HepG2 (cell line): ENCODE measurements at regions not wholly inside any gene's neighbourhood (a gene's known extent, or its start where the extent isn't known, plus 50 kb on each side); places are given as distances from the start of the nearest gene placed in this dataset.

Experiments
- ATAC-seq: fragments of 200-7000 bp; cut with Tn5 transposase; 3 replicates; pipeline ENCODE4 v1.9.1; 2020; ENCODE audit warnings: mild to moderate bottlenecking, moderate library complexity
- BruUV-seq: library from RNA; stranded (reverse); fragments of 400-500 nt; replicated peaks from 2 replicates; lab custom pipeline; 2021; lab: Mats Ljungman, UMichigan
- CTCF ChIA-PET: fragments of 300-600 bp; formaldehyde crosslinking; extraction: SDS; loops from one replicate; lab custom pipeline; 2021; ENCODE audit warnings: low total read pairs, inconsistent platforms, low intra/inter-chr PET ratio; lab: Yijun Ruan, JAX
- POLR2A ChIA-PET: fragments of 350-600 bp; sonication (Branson Sonifier 250); formaldehyde crosslinking; loops from one replicate; lab custom pipeline; 2020; ENCODE audit warnings: antibody characterized with exemption, inconsistent platforms; lab: Yijun Ruan, JAX
- DNase-seq: peaks from one replicate; pipeline ENCODE4 v3.0.0-alpha.2; 2015; ENCODE audit warnings: low spot score
- FAIRE-seq: peaks from 3 replicates; lab custom pipeline; 2011; peaks lifted over from hg19 to GRCh38; lab: Jason Lieb, UNC
- H2AFZ ChIP-seq: one replicate; pipeline ENCODE4 v1.6.1; 2011; ENCODE audit warnings: low read length, inconsistent platforms
- H3K27ac ChIP-seq: fragments of 300-600 bp; 3 replicates; pipeline ENCODE4 v1.8.0; 2011; ENCODE audit warnings: mixed run types, mild to moderate bottlenecking, mixed read lengths, low read length, inconsistent platforms; ENCODE audit not compliant: insufficient read depth; ENCODE audit errors: extremely low read length
- H3K27me3 ChIP-seq, 2 experiments: fragments of 200-600 bp in 1 of 2; 2 replicates in 1 of 2; 3 replicates in 1 of 2; pipeline versions ENCODE4 v1.6.0 to v1.8.0; 2011; ENCODE audit warnings: low read length in 2 of 2, mild to moderate bottlenecking in 2 of 2, moderate library complexity in 2 of 2, inconsistent platforms in 1 of 2; ENCODE audit not compliant: insufficient read depth in 2 of 2, control insufficient read depth in 1 of 2
- H3K36me3 ChIP-seq, 2 experiments: fragments of 200-600 bp in 1 of 2; replicated peaks in 1 of 2; 2 replicates in 1 of 2; 3 replicates in 1 of 2; pipeline versions ENCODE4 v1.5.1 to v1.8.0; 2011; ENCODE audit warnings: low read length in 2 of 2, inconsistent platforms in 1 of 2; ENCODE audit not compliant: insufficient read depth in 2 of 2, control insufficient read depth in 1 of 2
- H3K4me1 ChIP-seq: 2 replicates; pipeline ENCODE4 v1.5.1; 2012; ENCODE audit warnings: low read length, inconsistent platforms; ENCODE audit not compliant: insufficient read depth
- H3K4me2 ChIP-seq: 2 replicates; pipeline ENCODE4 v1.6.0; 2011; ENCODE audit warnings: low read depth, low read length, inconsistent platforms
- H3K4me3 ChIP-seq, 3 experiments: fragments of 200-600 bp in 1 of 3; sonication (generic), shearing (Covaris generic) in 1 of 3; replicated peaks in 1 of 3; 2 replicates each; pipeline ENCODE4 v1.5.1; 2011 to 2016; ENCODE audit warnings: low read length in 3 of 3, inconsistent platforms in 2 of 3, low read depth in 2 of 3, mild to moderate bottlenecking in 2 of 3, control low read depth in 1 of 3, mixed read lengths in 1 of 3; ENCODE audit not compliant: insufficient read depth in 1 of 3
- H3K79me2 ChIP-seq: one replicate; pipeline ENCODE4 v1.6.1; 2011; ENCODE audit warnings: low read length, inconsistent platforms; ENCODE audit not compliant: insufficient read depth
- H3K9ac ChIP-seq: 2 replicates; pipeline ENCODE4 v1.6.0; 2011; ENCODE audit warnings: mild to moderate bottlenecking, low read depth, low read length, inconsistent platforms; ENCODE audit not compliant: insufficient read depth
- H3K9me3 ChIP-seq: 2 replicates; pipeline ENCODE4 v1.5.1; 2012; ENCODE audit warnings: mild to moderate bottlenecking, low read length
- H4K20me1 ChIP-seq: 2 replicates; pipeline ENCODE4 v1.6.0; 2011; ENCODE audit warnings: inconsistent platforms, mild to moderate bottlenecking, low read length, moderate library complexity; ENCODE audit not compliant: insufficient read depth
- CEBPZ ChIP-seq: IDR thresholded peaks from 2 replicates; pipeline ENCODE4 v1.6.1; 2012; ENCODE audit warnings: low read length, improper control_type of control experiment
- NFKBIZ ChIP-seq: IDR thresholded peaks from 2 replicates; pipeline ENCODE4 v1.6.1; 2018; ENCODE audit warnings: missing genetic modification reagents, missing compliant biosample characterization
- REST ChIP-seq, 2 experiments: IDR thresholded peaks; 2 replicates each; pipeline ENCODE4 v1.6.1; 2011 to 2012; ENCODE audit warnings: low read length in 2 of 2, borderline replicate concordance in 1 of 2, low read depth in 1 of 2, mild to moderate bottlenecking in 1 of 2, moderate library complexity in 1 of 2
- ZFP90 ChIP-seq: sonication (generic); formaldehyde crosslinking; IDR thresholded peaks from 2 replicates; pipeline ENCODE4 v1.8.0; 2022; ENCODE audit warnings: missing genetic modification reagents, mild to moderate bottlenecking, inconsistent platforms, borderline replicate concordance
- ZNF496 ChIP-seq: sonication (generic); formaldehyde crosslinking; IDR thresholded peaks from 2 replicates; pipeline ENCODE4 v1.8.1; 2023; ENCODE audit warnings: mild to moderate bottlenecking, moderate library complexity, missing genetic modification reagents; ENCODE audit not compliant: insufficient replicate concordance
- ZNF564 ChIP-seq: sonication (generic); formaldehyde crosslinking; IDR thresholded peaks from 2 replicates; pipeline ENCODE4 v1.8.1; 2023; ENCODE audit warnings: mild to moderate bottlenecking, missing genetic modification reagents
- WGBS: methylation state at CpG from one replicate; pipeline ENCODE4 v1.1.6; 2017; ENCODE audit warnings: low lambda C conversion rate; 5-methylcytosine and 5-hydroxymethylcytosine counted together
- in situ Hi-C: cut with HindIII; loops from 2 replicates; pipeline ENCODE4 v1.10.0; 2017; ENCODE audit warnings: low pct_unique_long_range_greater_than_20kb; ENCODE audit not compliant: extremely low pct_ligation_motif_present
- intact Hi-C: fragments of 100-400 bp; cut with micrococcal nuclease; formaldehyde crosslinking; loops from one replicate; pipeline ENCODE4 v1.10.0; 2022; ENCODE audit not compliant: unreplicated experiment
- TF ChIP-seq, protein P1 (sequence below): IDR thresholded peaks from 2 replicates; pipeline ENCODE4 v1.6.1; 2016; ENCODE audit warnings: missing compliant biosample characterization, missing genetic modification reagents, borderline replicate concordance

GRCh38 chr2:184114439-184114838 is 483.9 kb upstream of the ZNF804A start:
- CTCF ChIA-PET: no interaction called here
- no peak for DNase-seq
- no peak for TF ChIP-seq REST (IDR thresholded peaks at IDR 0.05; ENCODE audit: borderline replicate concordance in 1 of 2, low read depth in 1 of 2, low read length in 2 of 2)
- intact Hi-C loops (no loop called here), in situ Hi-C loops (no loop called here)
- no peak overlapping the region for H3K4me2 ChIP-seq
- no peaks in the 10 kb centered on the region for H3K36me3 ChIP-seq
- BruUV-seq: no TSS peak
- H3K4me1 ChIP-seq: no peaks in the 10 kb centered on the region
- no peak overlapping the region for H3K27ac ChIP-seq
- no peaks in the 10 kb centered on the region for H3K79me2 ChIP-seq
- no peak for FAIRE-seq
- POLR2A ChIA-PET: no interaction called here
- no peak for ATAC-seq
- H3K9ac ChIP-seq: no peak overlapping the region
- no peak overlapping the region for H2AFZ ChIP-seq
- H3K27me3 ChIP-seq: no peaks in the 10 kb centered on the region
- H3K9me3 ChIP-seq: no peaks in the 10 kb centered on the region
- H3K4me3 ChIP-seq: no peak overlapping the region
- WGBS: 0% methylated on average over 1 of the region's 1 CpG
- no peaks in the 10 kb centered on the region for H4K20me1 ChIP-seq

DNA sequence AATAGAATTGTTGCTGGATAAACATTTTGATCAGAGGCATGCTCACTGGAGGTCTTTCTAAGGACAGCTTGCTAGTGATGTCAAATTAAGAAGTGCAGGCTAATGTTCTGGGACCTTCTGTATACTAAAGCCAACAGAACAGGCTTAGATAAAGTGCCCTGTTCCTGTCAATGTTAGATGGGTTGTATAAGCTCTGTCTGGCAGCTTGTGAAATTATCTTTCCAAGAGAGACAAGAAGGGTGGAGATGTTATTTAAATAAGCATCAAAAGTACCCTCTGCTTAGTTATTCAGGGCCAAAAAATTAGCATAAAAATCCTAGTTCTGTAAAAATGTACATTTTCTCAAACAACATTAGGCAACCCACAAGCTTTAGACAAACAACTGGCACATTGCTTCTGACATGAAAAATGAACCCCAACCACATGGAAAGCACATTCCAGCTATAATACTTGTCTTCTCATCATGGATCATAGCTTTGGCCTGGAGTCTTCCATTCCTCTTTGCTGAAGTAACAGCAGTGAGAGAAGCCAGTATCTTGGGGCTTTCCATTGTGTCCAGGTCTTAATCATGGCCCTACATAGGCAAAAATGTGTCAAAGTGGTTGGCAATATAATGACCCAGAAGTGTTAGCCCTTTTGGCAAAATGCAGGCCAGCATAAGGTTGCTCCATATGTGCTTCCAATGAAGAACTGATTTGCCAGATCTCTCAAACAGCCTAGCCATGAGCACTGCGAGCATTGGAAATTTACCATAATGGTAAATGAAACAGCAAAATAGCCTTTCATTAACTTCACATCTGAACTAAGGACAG is 478.1 kb upstream of the ZNF804A start:
- POLR2A ChIA-PET: no interaction called here
- intact Hi-C loops: no loop called here
- no TSS peak for BruUV-seq
- no peak for TF ChIP-seq ZNF564 (CRISPR knock-in tag)
- TF ChIP-seq ZFP90 (CRISPR knock-in tag): no peak
- TF ChIP-seq ZNF496: no peak
- TF ChIP-seq, protein P1, sequence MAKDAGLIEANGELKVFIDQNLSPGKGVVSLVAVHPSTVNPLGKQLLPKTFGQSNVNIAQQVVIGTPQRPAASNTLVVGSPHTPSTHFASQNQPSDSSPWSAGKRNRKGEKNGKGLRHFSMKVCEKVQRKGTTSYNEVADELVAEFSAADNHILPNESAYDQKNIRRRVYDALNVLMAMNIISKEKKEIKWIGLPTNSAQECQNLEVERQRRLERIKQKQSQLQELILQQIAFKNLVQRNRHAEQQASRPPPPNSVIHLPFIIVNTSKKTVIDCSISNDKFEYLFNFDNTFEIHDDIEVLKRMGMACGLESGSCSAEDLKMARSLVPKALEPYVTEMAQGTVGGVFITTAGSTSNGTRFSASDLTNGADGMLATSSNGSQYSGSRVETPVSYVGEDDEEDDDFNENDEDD (CRISPR knock-in tag): no peak
- TF ChIP-seq CEBPZ: no peak
- TF ChIP-seq NFKBIZ (CRISPR knock-in tag): no peak

More for the DNA sequence above, 478.1 kb upstream of the ZNF804A start:
- H3K4me3 ChIP-seq: no peak overlapping the region
- H3K36me3 ChIP-seq: no peaks in the 10 kb centered on the region
- no peaks in the 10 kb centered on the region for H3K4me1 ChIP-seq
- H3K4me2 ChIP-seq: no peak overlapping the region
- in situ Hi-C loops: no loop called here
- 0% methylated on average over 1 of the region's 1 CpG for WGBS
- DNase-seq (no peak), FAIRE-seq (no peak), ATAC-seq (no peak)
- no peak overlapping the region for H3K27ac ChIP-seq
- no peaks in the 10 kb centered on the region for H3K79me2 ChIP-seq
- CTCF ChIA-PET: no interaction called here
- no peak overlapping the region for H2AFZ ChIP-seq
- H3K9me3 ChIP-seq: no peaks in the 10 kb centered on the region
- H3K27me3 ChIP-seq: no peaks in the 10 kb centered on the region
- no peak overlapping the region for H3K9ac ChIP-seq
- no peaks in the 10 kb centered on the region for H4K20me1 ChIP-seq
